Spleen (tissue), 7 donors: ENCODE measurements at regions not wholly inside any gene's neighbourhood (a gene's known extent, or its start where the extent isn't known, plus 50 kb on each side); places are given as distances from the start of the nearest gene placed in this dataset.

Source experiments
- POLR2A ChIP-seq, 3 donors: fragments of 450-650 bp; IDR thresholded peaks; one replicate each; pipeline ENCODE4 v1.5.1; 2017; ENCODE audit warnings: antibody characterized with exemption in 3 of 3, mild to moderate bottlenecking in 1 of 3
- TF ChIP-seq, protein P1 (sequence below), 11 experiments: fragments of 200-600 bp in 7 of 11; fragments of 450-650 bp in 4 of 11; sonication (generic) in 4 of 11; IDR thresholded peaks in 8 of 11; conservative IDR thresholded peaks in 3 of 11; 1 replicate in 7 of 11; 2 replicates in 4 of 11; pipeline versions ENCODE4 v1.4.0 to v1.8.0; 2016 to 2021; ENCODE audit warnings: antibody characterized with exemption in 11 of 11, inconsistent platforms in 4 of 11, mild to moderate bottlenecking in 1 of 11
- donor health status: DM: no; HTN: no; CAD: no; lungs with moderate emphysema.
- donor health status: DM: no; HTN: no; CAD: no.
- donor health status: DM: no; HTN: no; CAD: no.

DNA sequence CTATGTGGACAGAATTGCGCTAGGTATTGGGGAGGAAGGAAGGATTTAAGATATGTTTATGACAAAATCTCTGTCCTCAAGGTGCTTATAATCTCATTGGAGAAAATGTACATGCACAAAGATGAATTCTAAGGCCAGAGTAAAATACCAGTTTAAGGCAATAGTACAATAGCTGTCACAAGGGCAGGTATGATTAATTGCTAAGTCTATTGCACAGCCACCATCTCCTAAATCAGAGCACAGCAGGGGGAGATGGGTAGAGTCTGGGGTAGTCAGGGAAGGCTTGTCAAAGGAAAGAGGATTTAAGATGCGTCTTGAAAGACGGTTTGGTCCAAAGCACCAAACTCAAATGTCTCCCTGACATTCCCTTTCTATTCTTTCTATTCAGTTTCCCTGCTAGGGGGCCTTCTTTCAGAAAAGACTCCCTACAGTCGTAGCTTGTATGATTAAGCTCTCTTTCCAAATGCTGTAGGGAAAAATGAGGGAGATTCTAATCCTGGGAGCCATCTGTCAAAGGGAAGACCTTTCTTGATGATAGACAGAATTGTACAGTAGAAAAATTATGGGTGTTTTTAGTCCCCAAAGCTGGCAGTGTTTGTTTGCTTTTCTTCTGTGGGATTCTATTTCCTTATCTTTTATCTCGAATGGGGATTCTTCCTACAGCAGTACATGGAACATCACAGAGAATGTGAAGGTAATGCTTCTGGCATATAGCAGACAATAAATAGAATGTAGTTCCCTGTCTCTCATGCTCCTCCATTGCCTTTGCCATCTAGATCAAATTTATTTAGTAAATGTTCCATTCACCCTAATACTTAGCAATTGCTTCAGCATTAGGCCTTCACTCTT is 107.6 kb upstream of the NFIA start:
- TF ChIP-seq, protein P1, sequence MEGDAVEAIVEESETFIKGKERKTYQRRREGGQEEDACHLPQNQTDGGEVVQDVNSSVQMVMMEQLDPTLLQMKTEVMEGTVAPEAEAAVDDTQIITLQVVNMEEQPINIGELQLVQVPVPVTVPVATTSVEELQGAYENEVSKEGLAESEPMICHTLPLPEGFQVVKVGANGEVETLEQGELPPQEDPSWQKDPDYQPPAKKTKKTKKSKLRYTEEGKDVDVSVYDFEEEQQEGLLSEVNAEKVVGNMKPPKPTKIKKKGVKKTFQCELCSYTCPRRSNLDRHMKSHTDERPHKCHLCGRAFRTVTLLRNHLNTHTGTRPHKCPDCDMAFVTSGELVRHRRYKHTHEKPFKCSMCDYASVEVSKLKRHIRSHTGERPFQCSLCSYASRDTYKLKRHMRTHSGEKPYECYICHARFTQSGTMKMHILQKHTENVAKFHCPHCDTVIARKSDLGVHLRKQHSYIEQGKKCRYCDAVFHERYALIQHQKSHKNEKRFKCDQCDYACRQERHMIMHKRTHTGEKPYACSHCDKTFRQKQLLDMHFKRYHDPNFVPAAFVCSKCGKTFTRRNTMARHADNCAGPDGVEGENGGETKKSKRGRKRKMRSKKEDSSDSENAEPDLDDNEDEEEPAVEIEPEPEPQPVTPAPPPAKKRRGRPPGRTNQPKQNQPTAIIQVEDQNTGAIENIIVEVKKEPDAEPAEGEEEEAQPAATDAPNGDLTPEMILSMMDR (IDR thresholded peaks at IDR 0.05 in 8 of 11, conservative IDR thresholded peaks at IDR 0.05 in 3 of 11), result no peak
- no peak for TF ChIP-seq POLR2A (IDR thresholded peaks at IDR 0.05)
